ENCODE measurements at regions not wholly inside any gene's neighbourhood (a gene's known extent, or its start where the extent isn't known, plus 50 kb on each side); places are given as distances from the start of the nearest gene placed in this dataset.

GRCh38 chr5:6145616-6146237 lies 232.6 kb downstream of the MED10 start:
- DNase-seq = no peak
- Mint-ChIP-seq H3K36me3 (ENCODE audit: low read depth) (no peaks in the 10 kb centered on the region), H3K27me3 (peaks cover 6% of the 10 kb centered on the region), H3K4me3 (no peak overlapping the region), H3K9me3 (ENCODE audit: low read depth) (no peaks in the 10 kb centered on the region), H3K4me1 (no peaks in the 10 kb centered on the region), H3K27ac (no peak overlapping the region)
- intact Hi-C loops (cut with DNase I, micrococcal nuclease) = no loop called here
- ChIA-PET POLR2A (no interaction called here), CTCF (no interaction called here)
- no peak for ATAC-seq

DNA sequence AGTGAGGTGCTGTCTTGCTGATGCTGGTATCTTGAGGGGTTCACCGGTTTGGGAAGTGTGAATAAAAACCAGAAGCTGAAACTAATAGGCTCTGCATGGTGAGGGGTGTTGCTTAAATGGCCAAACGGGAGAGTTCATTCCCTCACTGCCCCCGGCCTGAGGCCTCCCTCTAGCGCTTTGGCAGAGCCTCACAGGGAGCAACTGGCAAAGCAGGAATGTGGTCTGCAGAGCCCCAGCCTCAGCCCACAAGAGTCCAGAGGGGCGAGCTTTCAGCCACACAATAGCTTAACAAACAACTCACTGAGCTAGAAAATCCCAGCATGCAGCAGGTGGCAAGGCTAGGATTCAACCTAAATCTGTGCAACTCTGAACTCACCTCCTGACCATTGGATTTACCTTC lies 234.8 kb downstream of the MED10 start:
- ATAC-seq (no peak), DNase-seq (no peak)
- intact Hi-C loops (cut with DNase I, micrococcal nuclease) = no loop called here
- CTCF ChIA-PET = no interaction called here
- POLR2A ChIA-PET = no interaction called here
- Mint-ChIP-seq H3K9me3 (ENCODE audit: low read depth) (no peaks in the 10 kb centered on the region), H3K4me3 (no peak overlapping the region), H3K4me1 (no peaks in the 10 kb centered on the region), H3K36me3 (ENCODE audit: low read depth) (no peaks in the 10 kb centered on the region), H3K27ac (no peak overlapping the region), H3K27me3 (peaks cover 6% of the 10 kb centered on the region)

DNA sequence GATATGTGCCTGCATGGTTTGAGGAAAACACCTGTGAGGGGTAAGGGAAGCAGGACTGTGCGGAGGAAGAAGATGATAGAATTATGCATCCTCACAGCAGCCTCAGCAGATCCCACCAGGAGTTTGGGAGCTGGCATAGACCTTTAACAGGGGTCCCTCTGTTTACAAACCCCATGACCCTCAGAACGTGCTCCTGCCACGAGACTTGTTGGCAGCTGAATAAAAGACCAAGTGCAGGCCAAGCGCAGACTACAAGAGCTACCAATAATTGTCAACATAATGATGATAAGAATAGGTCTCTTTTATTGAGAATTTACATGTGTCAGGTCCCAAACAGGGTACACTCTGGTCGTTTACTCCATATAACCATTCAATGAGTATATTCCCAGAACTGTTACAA lies 236.0 kb downstream of the MED10 start:
- Mint-ChIP-seq H3K27me3 (peaks cover 6% of the 10 kb centered on the region), H3K36me3 (ENCODE audit: low read depth) (no peaks in the 10 kb centered on the region), H3K9me3 (ENCODE audit: low read depth) (no peaks in the 10 kb centered on the region), H3K4me3 (no peak overlapping the region), H3K4me1 (no peaks in the 10 kb centered on the region), H3K27ac (no peak overlapping the region)
- ChIA-PET POLR2A (no interaction called here), CTCF (no interaction called here)
- intact Hi-C loops (cut with DNase I, micrococcal nuclease) = no loop called here
- ATAC-seq (no peak), DNase-seq (no peak)

DNA sequence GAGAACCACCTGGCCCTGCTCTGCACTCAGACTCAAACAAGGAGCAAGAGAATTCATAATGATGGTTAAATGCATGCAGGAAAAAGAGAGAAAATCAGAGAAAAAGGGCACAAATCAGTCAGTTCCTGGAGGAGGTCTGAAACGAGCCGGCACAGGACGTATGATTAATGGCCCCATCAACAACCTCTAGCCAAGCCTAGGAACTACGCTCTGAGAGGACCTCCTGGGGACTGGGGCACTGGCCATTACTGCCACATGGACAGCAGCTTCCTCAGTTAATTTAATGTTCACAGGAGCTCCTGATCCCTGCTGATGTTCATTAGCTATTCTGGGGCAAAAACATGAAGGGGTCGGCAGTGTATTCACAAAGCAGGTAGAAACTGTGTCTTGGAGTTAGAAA lies 238.1 kb downstream of the MED10 start:
- CTCF ChIA-PET = no interaction called here
- DNase-seq = no peak
- H3K4me1 Mint-ChIP-seq = no peaks in the 10 kb centered on the region
- peaks cover 8% of the 10 kb centered on the region for H3K27me3 Mint-ChIP-seq
- POLR2A ChIA-PET = interaction anchor here (0.5 kb wide), 1 partner anchor 107 kb away, joined by 4 read pairs; no protein-coding TSS in a partner anchor
- H3K27ac Mint-ChIP-seq = no peak overlapping the region
- ATAC-seq = no peak
- intact Hi-C loops (cut with DNase I, micrococcal nuclease) = no loop called here
- no peak overlapping the region for H3K4me3 Mint-ChIP-seq
- no peaks in the 10 kb centered on the region for H3K36me3 Mint-ChIP-seq (ENCODE audit: low read depth)
- H3K9me3 Mint-ChIP-seq (ENCODE audit: low read depth) = no peaks in the 10 kb centered on the region

DNA sequence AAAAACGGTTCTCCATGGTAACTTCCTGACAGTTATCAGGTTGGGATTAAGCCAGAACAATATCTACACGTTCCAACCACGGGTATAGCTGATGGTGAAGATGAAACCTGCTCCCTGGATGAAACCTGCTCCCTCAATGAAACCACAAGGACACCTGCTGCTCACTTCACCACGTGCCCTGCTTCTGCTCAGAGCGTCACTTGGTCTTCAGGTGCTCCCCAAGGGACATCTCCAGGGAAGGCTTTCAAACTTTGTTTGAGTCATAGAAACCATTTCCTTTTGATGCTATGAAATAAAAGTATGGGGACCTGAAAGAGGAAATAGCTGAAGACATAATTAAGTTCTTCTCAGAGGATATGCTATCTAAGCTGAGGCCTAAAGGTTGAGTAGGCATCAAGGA lies 242.4 kb downstream of the MED10 start:
- ChIA-PET CTCF (no interaction called here), POLR2A (no interaction called here)
- H3K4me3 Mint-ChIP-seq = no peak overlapping the region
- H3K27ac Mint-ChIP-seq = no peak overlapping the region
- intact Hi-C loops (cut with DNase I, micrococcal nuclease) = no loop called here
- no peak for ATAC-seq
- H3K27me3 Mint-ChIP-seq = peaks cover 5% of the 10 kb centered on the region
- no peaks in the 10 kb centered on the region for H3K4me1 Mint-ChIP-seq
- no peak for DNase-seq
- H3K36me3 Mint-ChIP-seq (ENCODE audit: low read depth) = no peaks in the 10 kb centered on the region
- no peaks in the 10 kb centered on the region for H3K9me3 Mint-ChIP-seq (ENCODE audit: low read depth)

GRCh38 chr5:6134281-6134680 lies 244.1 kb downstream of the MED10 start:
- no peak for DNase-seq
- no peak overlapping the region for H3K27ac Mint-ChIP-seq
- H3K9me3 Mint-ChIP-seq (ENCODE audit: low read depth) = peaks cover 2% of the 10 kb centered on the region
- H3K27me3 Mint-ChIP-seq = peaks cover 2% of the 10 kb centered on the region
- H3K4me3 Mint-ChIP-seq = no peak overlapping the region
- H3K36me3 Mint-ChIP-seq (ENCODE audit: low read depth) = no peaks in the 10 kb centered on the region
- H3K4me1 Mint-ChIP-seq = no peaks in the 10 kb centered on the region
- POLR2A ChIA-PET = no interaction called here
- no peak for ATAC-seq
- CTCF ChIA-PET = no interaction called here
- intact Hi-C loops (cut with DNase I, micrococcal nuclease) = no loop called here

- ATAC-seq (no peak), DNase-seq (no peak)
- H3K36me3 Mint-ChIP-seq (ENCODE audit: low read depth) = no peaks in the 10 kb centered on the region
- intact Hi-C loops (cut with DNase I, micrococcal nuclease) = no loop called here
- ChIA-PET POLR2A (no interaction called here), CTCF (no interaction called here)
- no peak overlapping the region for H3K4me3 Mint-ChIP-seq
- H3K4me1 Mint-ChIP-seq = no peaks in the 10 kb centered on the region
- peaks cover 14% of the 10 kb centered on the region for H3K9me3 Mint-ChIP-seq (ENCODE audit: low read depth)
- peaks cover 6% of the 10 kb centered on the region for H3K27me3 Mint-ChIP-seq
- no peak overlapping the region for H3K27ac Mint-ChIP-seq
Measured at GRCh38 chr5:6125781-6126180, 252.6 kb downstream of the MED10 start.

DNA sequence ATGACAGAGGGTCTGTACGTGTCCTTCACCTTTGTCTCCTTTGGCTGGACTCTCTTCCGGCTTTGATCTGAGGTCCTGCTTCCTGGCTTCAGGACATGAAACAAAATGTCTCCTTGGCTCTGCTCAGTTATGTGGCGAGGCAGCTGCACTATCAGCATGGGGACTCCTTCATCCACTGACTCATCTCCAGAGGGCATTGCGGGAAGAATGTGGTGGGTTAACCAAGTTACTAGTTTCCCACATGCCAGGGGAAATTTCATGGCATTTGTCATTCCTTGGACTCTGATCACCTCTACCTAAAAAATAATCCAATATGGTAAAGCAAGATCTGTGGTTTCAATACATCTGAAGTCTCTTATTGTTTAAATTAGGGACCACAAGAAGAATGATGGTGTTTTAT lies 259.7 kb downstream of the MED10 start:
- DNase-seq (no peak), ATAC-seq (no peak)
- Mint-ChIP-seq H3K27ac (no peak overlapping the region), H3K4me1 (no peaks in the 10 kb centered on the region), H3K27me3 (peaks cover 6% of the 10 kb centered on the region), H3K9me3 (ENCODE audit: low read depth) (peaks cover 8% of the 10 kb centered on the region), H3K4me3 (no peak overlapping the region), H3K36me3 (ENCODE audit: low read depth) (no peaks in the 10 kb centered on the region)
- ChIA-PET POLR2A (no interaction called here), CTCF (no interaction called here)
- intact Hi-C loops (cut with DNase I, micrococcal nuclease) = no loop called here

DNA sequence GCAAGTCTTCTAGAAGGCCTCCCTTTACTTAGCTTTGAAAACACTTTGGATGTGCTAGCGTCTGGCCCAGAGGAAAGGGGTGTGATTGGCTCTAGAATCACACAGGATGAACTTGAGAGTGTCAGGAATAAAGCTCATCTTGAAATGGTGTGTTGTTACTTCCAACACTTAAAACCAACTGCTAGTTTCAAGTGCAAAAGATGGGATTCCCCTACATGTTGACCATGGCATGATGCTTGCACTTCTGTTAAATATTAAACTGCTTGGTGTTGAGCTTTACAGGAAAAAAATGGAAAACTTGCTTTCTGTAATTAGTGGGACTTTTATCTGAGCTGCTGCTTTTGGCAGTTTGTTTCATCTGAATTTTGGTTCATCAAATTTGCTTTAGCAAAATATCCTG lies 261.1 kb downstream of the MED10 start:
- CTCF ChIA-PET = no interaction called here
- no peak for ATAC-seq

DNA sequence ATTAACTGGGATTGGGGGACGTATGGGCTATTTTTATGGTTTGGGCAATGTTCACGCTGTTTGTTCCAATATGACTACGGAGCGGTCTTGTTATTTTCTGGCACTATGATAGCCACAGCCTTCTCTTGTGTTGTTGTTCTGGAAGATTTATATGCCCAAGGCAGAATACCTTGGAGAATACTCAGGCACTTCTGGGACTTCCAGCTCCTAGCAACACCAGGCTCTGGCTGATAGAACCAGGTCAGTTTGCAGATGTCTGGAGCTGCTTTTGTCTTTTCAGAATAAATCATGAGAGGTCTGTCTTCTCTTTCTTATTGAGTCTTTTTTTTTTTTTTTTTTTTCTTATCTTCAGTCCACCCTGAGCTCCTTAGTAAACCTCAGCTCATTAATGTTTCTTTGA lies 262.5 kb downstream of the MED10 start:
- CTCF ChIA-PET = interaction anchor here (0.7 kb wide), 1 partner anchor 1789 kb away, joined by 3 read pairs; no protein-coding TSS in a partner anchor
- Mint-ChIP-seq H3K9me3 (ENCODE audit: low read depth) (peaks cover 4% of the 10 kb centered on the region), H3K27me3 (peaks cover 4% of the 10 kb centered on the region), H3K4me1 (no peaks in the 10 kb centered on the region), H3K4me3 (no peak overlapping the region), H3K27ac (no peak overlapping the region), H3K36me3 (ENCODE audit: low read depth) (no peaks in the 10 kb centered on the region)
- POLR2A ChIA-PET = no interaction called here
- intact Hi-C loops (cut with DNase I, micrococcal nuclease) = no loop called here
- ATAC-seq = no peak
- no peak for DNase-seq

More for the DNA sequence above, 261.1 kb downstream of the MED10 start:
- Mint-ChIP-seq H3K36me3 (ENCODE audit: low read depth) (no peaks in the 10 kb centered on the region), H3K27me3 (peaks cover 6% of the 10 kb centered on the region), H3K4me3 (no peak overlapping the region), H3K9me3 (ENCODE audit: low read depth) (peaks cover 4% of the 10 kb centered on the region), H3K4me1 (no peaks in the 10 kb centered on the region), H3K27ac (no peak overlapping the region)
- DNase-seq = no peak
- intact Hi-C loops (cut with DNase I, micrococcal nuclease) = no loop called here
- POLR2A ChIA-PET = no interaction called here

- ChIA-PET CTCF (no interaction called here), POLR2A (no interaction called here)
- Mint-ChIP-seq H3K36me3 (ENCODE audit: low read depth) (no peaks in the 10 kb centered on the region), H3K4me3 (no peak overlapping the region), H3K27ac (no peak overlapping the region), H3K4me1 (no peaks in the 10 kb centered on the region), H3K9me3 (ENCODE audit: low read depth) (peaks cover 3% of the 10 kb centered on the region), H3K27me3 (no peaks in the 10 kb centered on the region)
- ATAC-seq = no peak
- intact Hi-C loops (cut with DNase I, micrococcal nuclease) = no loop called here
- no peak for DNase-seq
Measured at GRCh38 chr5:6112538-6112937, 265.8 kb downstream of the MED10 start.

- H3K27me3 Mint-ChIP-seq = no peaks in the 10 kb centered on the region
- DNase-seq (no peak), ATAC-seq (no peak)
- no peak overlapping the region for H3K4me3 Mint-ChIP-seq
- ChIA-PET POLR2A (no interaction called here), CTCF (no interaction called here)
- no peaks in the 10 kb centered on the region for H3K4me1 Mint-ChIP-seq
- H3K36me3 Mint-ChIP-seq (ENCODE audit: low read depth) = no peaks in the 10 kb centered on the region
- intact Hi-C loops (cut with DNase I, micrococcal nuclease) = no loop called here
- no peak overlapping the region for H3K27ac Mint-ChIP-seq
- peaks cover 3% of the 10 kb centered on the region for H3K9me3 Mint-ChIP-seq (ENCODE audit: low read depth)
Measured at GRCh38 chr5:6112125-6112524, 266.2 kb downstream of the MED10 start.

DNA sequence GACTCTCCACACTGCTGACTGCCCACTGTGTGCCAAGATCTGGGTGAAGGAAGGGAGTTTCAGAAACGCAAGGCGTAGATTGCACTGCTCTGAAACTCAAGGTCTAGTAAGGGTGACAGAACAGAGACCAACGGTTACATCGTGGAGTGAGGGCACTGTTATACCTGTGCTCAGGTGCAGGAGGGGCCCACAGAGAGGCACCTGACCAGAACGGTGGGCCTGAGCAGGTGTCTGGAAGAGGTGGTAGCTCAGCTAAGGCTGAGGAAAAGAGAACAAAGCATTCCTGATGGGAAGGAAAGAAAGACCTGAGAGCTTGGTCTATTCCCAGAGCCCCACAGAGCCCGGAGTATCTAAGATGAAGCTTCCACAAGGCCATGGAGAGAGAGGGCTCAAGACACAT lies 267.2 kb downstream of the MED10 start:
- H3K4me3 Mint-ChIP-seq = no peak overlapping the region
- ChIA-PET POLR2A (no interaction called here), CTCF (no interaction called here)
- DNase-seq (no peak), ATAC-seq (no peak)
- no peaks in the 10 kb centered on the region for H3K4me1 Mint-ChIP-seq
- H3K27ac Mint-ChIP-seq = no peak overlapping the region
- H3K36me3 Mint-ChIP-seq (ENCODE audit: low read depth) = no peaks in the 10 kb centered on the region
- intact Hi-C loops (cut with DNase I, micrococcal nuclease) = no loop called here
- H3K27me3 Mint-ChIP-seq = no peaks in the 10 kb centered on the region
- H3K9me3 Mint-ChIP-seq (ENCODE audit: low read depth) = peaks cover 3% of the 10 kb centered on the region

All from activated CD4-positive, alpha-beta T cell treated with anti-CD3 and anti-CD28 coated beads for 36 hours (primary cell).